ENCODE measurements at regions not wholly inside any gene's neighbourhood (a gene's known extent, or its start where the extent isn't known, plus 50 kb on each side); places are given as distances from the start of the nearest gene placed in this dataset.

DNA sequence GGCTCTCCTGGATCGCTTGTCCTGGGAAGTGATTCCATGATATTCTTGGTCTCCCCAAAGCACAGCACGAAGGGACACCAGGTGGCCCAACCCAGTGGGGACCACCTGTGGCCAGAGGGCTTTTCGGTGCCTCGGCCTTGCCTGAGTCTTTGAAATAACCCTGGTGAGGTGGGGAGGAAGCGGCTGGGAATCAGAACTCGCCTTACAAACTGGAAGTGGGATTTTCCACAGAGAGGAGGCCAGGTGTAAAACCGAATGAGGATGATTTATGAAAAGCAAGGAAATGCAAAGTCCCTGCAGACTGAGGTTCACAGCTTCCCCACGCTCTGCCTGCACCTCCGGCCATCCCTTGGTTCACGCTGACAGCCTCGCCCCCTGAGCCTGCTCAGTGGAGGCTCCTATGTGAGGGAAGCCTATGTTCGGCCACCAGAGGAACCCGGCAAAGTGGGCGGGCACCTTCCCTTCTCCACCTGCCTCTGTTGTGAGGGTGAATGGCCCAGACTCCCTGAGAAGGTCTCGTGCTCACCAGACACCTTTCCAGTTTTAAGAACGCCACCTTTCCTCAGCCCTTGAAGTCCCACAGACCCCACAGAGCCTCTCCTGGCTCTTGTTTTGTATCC lies 133.8 kb upstream of the CST7 start:
- TF ChIP-seq CTCF (conservative IDR thresholded peaks at IDR 0.05; ENCODE audit: low read length) (no peak), EZH2phosphoT487 (IDR thresholded peaks at IDR 0.05; ENCODE audit: borderline replicate concordance) (no peak)

Measured in Loucy (cell line).